ENCODE measurements at regions not wholly inside any gene's neighbourhood (a gene's known extent, or its start where the extent isn't known, plus 50 kb on each side); places are given as distances from the start of the nearest gene placed in this dataset.

GRCh38 chr10:75305675-75306074 is 69.9 kb upstream of the COMTD1 start:
- TF ChIP-seq ZNF671 (CRISPR knock-in tag; IDR thresholded peaks at IDR 0.05) (no peak), ZNF425 (CRISPR knock-in tag; conservative IDR thresholded peaks at IDR 0.05) (no peak), SMAD3 (CRISPR knock-in tag; IDR thresholded peaks at IDR 0.05; ENCODE audit: borderline replicate concordance) (no peak), GTF2I (CRISPR knock-in tag; conservative IDR thresholded peaks at IDR 0.05) (no peak), PRRX2 (CRISPR knock-in tag; IDR thresholded peaks at IDR 0.05) (no peak), ZNF263 (CRISPR knock-in tag; IDR thresholded peaks at IDR 0.05; ENCODE audit: low read depth) (no peak), TEAD4 (CRISPR knock-in tag; IDR thresholded peaks at IDR 0.05) (no peak), SP1 (CRISPR knock-in tag; conservative IDR thresholded peaks at IDR 0.05) (no peak), TP53 (CRISPR knock-in tag; IDR thresholded peaks at IDR 0.05) (no peak), AR (CRISPR knock-in tag; IDR thresholded peaks at IDR 0.05) (no peak), ZNF219 (CRISPR knock-in tag; IDR thresholded peaks at IDR 0.05; ENCODE audit: borderline replicate concordance) (no peak)
- ATAC-seq (no peak), DNase-seq (ENCODE audit: low spot score) (no peak)
- Mint-ChIP-seq H3K36me3 (peaks cover 22% of the 10 kb centered on the region), H3K27ac (no peak overlapping the region), H3K4me1 (no peaks in the 10 kb centered on the region), H3K27me3 (ENCODE audit: low read depth) (peaks cover 7% of the 10 kb centered on the region), H3K9me3 (peaks cover 67% of the 10 kb centered on the region), H3K4me3 (no peak overlapping the region)
- ChIA-PET CTCF (no interaction called here), POLR2A (no interaction called here)

GRCh38 chr10:75304741-75305390 is 69.1 kb upstream of the COMTD1 start:
- POLR2A ChIA-PET, result no interaction called here
- TF ChIP-seq CREB1 (CRISPR knock-in tag; IDR thresholded peaks at IDR 0.05) (no peak), TEAD1 (CRISPR knock-in tag; IDR thresholded peaks at IDR 0.05) (no peak), ERG (CRISPR knock-in tag; IDR thresholded peaks at IDR 0.05) (no peak), USF1 (CRISPR knock-in tag; IDR thresholded peaks at IDR 0.05) (no peak), OVOL2 (CRISPR knock-in tag; IDR thresholded peaks at IDR 0.05; ENCODE audit: borderline replicate concordance) (no peak), GRHL2 (CRISPR knock-in tag; IDR thresholded peaks at IDR 0.05; ENCODE audit: insufficient replicate concordance, severe bottlenecking) (no peak), TP53 (CRISPR knock-in tag; IDR thresholded peaks at IDR 0.05) (no peak)
- H3K27me3 Mint-ChIP-seq (ENCODE audit: low read depth), result peaks cover 7% of the 10 kb centered on the region

More at GRCh38 chr10:75304741-75305390, 69.1 kb upstream of the COMTD1 start:
- Mint-ChIP-seq H3K27ac (no peak overlapping the region), H3K4me1 (no peaks in the 10 kb centered on the region), H3K9me3 (peaks cover 73% of the 10 kb centered on the region), H3K4me3 (no peak overlapping the region), H3K36me3 (peaks cover 28% of the 10 kb centered on the region)
- DNase-seq (ENCODE audit: low spot score) (no peak), ATAC-seq (no peak)
- CTCF ChIA-PET, result no interaction called here
